ENCODE measurements at regions not wholly inside any gene's neighbourhood (a gene's known extent, or its start where the extent isn't known, plus 50 kb on each side); places are given as distances from the start of the nearest gene placed in this dataset.
A peak's percentile ranks its signal among the peaks of the same experiment; 100 is the strongest.
"Not testable (repeated sequence)": the region's sequence is repeated elsewhere in the genome, so short reads cannot be mapped to it uniquely, and the experiment has no call there.

DNA sequence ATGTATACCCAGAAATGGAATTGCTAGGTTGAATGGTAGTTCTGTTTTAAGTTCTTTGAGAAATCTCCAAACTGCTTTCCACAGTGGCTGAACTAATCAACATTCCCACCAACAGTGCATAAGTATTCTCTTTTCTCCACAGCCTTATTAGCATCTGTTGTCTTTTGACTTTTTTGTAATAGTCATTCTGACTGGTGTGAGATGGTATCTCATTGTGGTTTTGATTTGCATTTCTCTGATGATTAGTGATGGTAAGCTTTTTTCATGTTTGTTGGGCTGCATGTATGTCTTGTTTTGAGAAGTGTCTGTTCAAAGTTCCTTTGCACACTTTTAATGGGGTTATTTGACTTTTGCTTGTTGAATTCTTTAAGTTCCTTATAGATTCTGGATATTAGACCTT lies 52.4 kb upstream of the EHHADH start:
- CTCF ChIA-PET; H3K9me3 ChIP-seq (ENCODE audit: low read length); H3K36me3 ChIP-seq (ENCODE audit: insufficient read depth, low read length); H3K4me3 Mint-ChIP-seq; H3K27me3 Mint-ChIP-seq; H3K27me3 ChIP-seq (ENCODE audit: insufficient read depth, low read length, poor library complexity, severe bottlenecking); POLR2A ChIA-PET; H3K27ac Mint-ChIP-seq; DNase-seq; H3K27ac ChIP-seq (ENCODE audit: low read depth, low read length); H3K4me3 ChIP-seq (ENCODE audit: low read length); H3K4me1 ChIP-seq (ENCODE audit: insufficient read depth, low read length); H3K4me1 Mint-ChIP-seq: not testable (repeated sequence)
- Mint-ChIP-seq H3K36me3 (peaks cover 3 to 46% (median 20%) of the 10 kb centered on the region in 3 donors), H3K9me3 (peaks cover 11 to 18% (median 14%) of the 10 kb centered on the region in 5 donors)

DNA sequence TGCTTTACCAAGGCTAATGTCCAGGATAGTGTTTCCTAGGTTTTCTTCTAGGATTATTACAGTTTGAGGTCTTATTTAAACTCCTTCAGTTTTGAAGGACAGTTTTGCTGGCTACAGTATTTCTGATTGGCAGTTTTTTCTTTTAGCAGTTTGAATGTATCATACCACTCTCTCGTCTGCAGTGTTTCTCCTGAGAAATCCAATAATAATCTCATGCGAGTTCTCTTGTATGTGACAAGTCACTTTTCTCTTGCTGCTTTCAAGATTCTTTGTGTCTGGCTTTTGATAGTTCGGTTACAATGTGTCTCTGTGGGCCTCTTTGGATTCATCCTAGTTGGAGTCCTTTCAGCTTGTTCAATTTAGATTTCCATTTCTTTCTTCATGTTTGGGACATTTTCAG lies 53.0 kb upstream of the EHHADH start:
- Histone ChIP-seq H3K36me3 (ENCODE audit: insufficient read depth, low read length) (no peaks in the 10 kb centered on the region), H3K4me1 (ENCODE audit: insufficient read depth, low read length) (no peaks in the 10 kb centered on the region), H3K4me3 (ENCODE audit: low read length) (no peak overlapping the region), H3K27ac (ENCODE audit: low read depth, low read length) (no peak overlapping the region), H3K9me3 (ENCODE audit: low read length) (no peaks in the 10 kb centered on the region), H3K27me3 (ENCODE audit: insufficient read depth, low read length, poor library complexity, severe bottlenecking) (no peaks in the 10 kb centered on the region)
- CTCF ChIA-PET = no interaction called here
- Mint-ChIP-seq H3K27me3 (peaks cover 2 to 3% of the 10 kb centered on the region in 2 donors), H3K9me3 (peaks cover 11 to 18% (median 14%) of the 10 kb centered on the region in 5 donors), H3K4me1 (no peaks in the 10 kb centered on the region), H3K36me3 (peaks cover 3 to 46% (median 20%) of the 10 kb centered on the region in 3 donors), H3K4me3 (no peak overlapping the region), H3K27ac (no peak overlapping the region)
- POLR2A ChIA-PET = no interaction called here
- DNase-seq = no peak

DNA sequence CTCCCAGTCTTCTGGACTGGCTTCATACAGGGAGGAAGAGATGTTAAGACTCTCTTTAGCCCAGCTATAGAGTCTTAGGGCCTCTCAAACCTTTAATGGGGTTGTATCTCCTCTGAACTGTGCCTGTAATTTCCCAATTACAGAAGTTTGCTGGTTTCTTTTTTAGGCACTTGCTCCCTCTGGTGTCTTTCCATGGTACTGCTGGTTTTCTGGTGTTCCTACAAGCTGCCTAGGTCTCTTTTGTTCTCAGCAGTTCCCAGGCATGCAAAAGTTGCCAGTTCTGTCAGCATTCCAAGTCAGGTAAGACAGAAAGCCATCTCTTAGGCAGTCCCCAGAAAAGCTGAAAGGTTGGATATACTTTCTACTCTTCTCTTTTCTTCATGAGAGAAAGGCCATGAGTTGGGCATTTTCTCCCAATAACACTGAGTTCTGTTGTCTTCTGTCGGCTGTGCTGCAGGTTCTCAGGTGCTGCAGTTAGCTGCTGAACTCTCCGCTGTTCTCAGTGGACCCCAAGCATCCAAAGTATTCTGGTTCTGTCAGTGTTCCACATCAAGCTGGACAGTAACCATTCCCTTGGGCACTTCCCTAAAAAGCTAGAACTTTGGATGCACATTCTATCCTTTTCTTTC lies 54.4 kb upstream of the EHHADH start:
- no peaks in the 10 kb centered on the region for H3K27me3 ChIP-seq (ENCODE audit: insufficient read depth, low read length, poor library complexity, severe bottlenecking)
- Mint-ChIP-seq H3K27ac (no peak overlapping the region), H3K4me3 (no peak overlapping the region), H3K4me1 (no peaks in the 10 kb centered on the region), H3K27me3 (peaks cover 2 to 3% of the 10 kb centered on the region in 2 donors), H3K9me3 (peaks cover 11 to 18% (median 14%) of the 10 kb centered on the region in 5 donors), H3K36me3 (peaks cover 3 to 46% (median 20%) of the 10 kb centered on the region in 3 donors)
- ChIA-PET POLR2A (no interaction called here), CTCF (interaction anchor here (0.7 to 1.5 kb wide), 5 partner anchors 14 to 152 kb away, joined by 3 read pairs; no protein-coding TSS in a partner anchor)
- H3K27ac ChIP-seq (ENCODE audit: low read depth, low read length) = no peak overlapping the region
- no peaks in the 10 kb centered on the region for H3K9me3 ChIP-seq (ENCODE audit: low read length)
- H3K36me3 ChIP-seq (ENCODE audit: insufficient read depth, low read length) = no peaks in the 10 kb centered on the region
- DNase-seq = peak in 3 of 5 donors; percentile 7 to 17 (median 8)
- H3K4me3 ChIP-seq (ENCODE audit: low read length) = no peak overlapping the region
- no peaks in the 10 kb centered on the region for H3K4me1 ChIP-seq (ENCODE audit: insufficient read depth, low read length)

DNA sequence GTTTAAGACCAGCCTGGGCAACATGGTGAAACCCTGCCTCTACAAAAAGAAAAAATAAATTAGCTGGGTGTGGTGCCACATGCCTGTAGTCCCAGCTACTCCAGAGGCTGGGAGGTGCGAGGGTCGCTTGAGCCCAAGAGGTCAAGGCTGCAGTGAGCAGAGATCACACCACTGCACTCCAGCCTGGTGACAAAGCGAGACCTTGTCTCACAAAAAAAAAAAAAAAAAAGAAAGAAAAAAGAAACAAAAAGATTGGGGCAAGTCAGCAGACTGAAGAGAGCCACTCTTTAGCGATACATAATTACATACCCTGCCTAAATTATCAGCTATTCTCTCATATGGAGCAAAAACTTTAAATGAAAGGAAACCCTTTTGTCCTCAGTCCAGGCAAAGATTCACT lies 53.6 kb upstream of the MAP3K13 start:
- H3K4me1 ChIP-seq (ENCODE audit: insufficient read depth, low read length) = no peaks in the 10 kb centered on the region
- Mint-ChIP-seq H3K27ac (no peak overlapping the region), H3K4me1 (no peaks in the 10 kb centered on the region), H3K4me3 (no peak overlapping the region), H3K36me3 (peaks cover 3 to 46% (median 20%) of the 10 kb centered on the region in 3 donors), H3K9me3 (peaks cover 11 to 18% (median 14%) of the 10 kb centered on the region in 5 donors), H3K27me3 (peaks cover 3 to 6% of the 10 kb centered on the region in 2 donors)
- DNase-seq = no peak
- H3K4me3 ChIP-seq (ENCODE audit: low read length) = no peak overlapping the region
- H3K36me3 ChIP-seq (ENCODE audit: insufficient read depth, low read length) = no peaks in the 10 kb centered on the region
- no peak overlapping the region for H3K27ac ChIP-seq (ENCODE audit: low read depth, low read length)
- no peaks in the 10 kb centered on the region for H3K9me3 ChIP-seq (ENCODE audit: low read length)
- no peaks in the 10 kb centered on the region for H3K27me3 ChIP-seq (ENCODE audit: insufficient read depth, low read length, poor library complexity, severe bottlenecking)
- ChIA-PET POLR2A (no interaction called here), CTCF (no interaction called here)

DNA sequence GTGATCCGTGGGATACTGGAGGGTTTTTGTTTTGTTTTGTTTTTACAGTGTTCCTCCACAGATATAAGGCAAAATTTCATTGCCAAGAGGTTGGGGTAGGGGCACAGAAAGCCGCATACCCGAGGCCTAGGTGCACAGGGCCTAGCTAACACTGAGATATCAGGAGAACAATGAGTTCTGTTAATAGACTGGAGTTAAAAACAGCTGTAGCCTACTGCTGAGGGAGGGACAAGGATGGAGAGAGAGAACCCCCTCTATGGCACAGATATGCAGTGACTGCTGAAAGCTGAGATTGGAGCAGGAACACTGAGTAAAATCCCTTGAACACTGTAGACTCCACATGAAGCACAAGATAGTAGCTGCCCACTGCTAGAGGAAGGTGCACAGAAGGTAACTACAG lies 53.1 kb upstream of the MAP3K13 start:
- POLR2A ChIA-PET = no interaction called here
- no peak overlapping the region for H3K4me3 ChIP-seq (ENCODE audit: low read length)
- no peak overlapping the region for H3K27ac Mint-ChIP-seq
- DNase-seq = no peak
- H3K27me3 ChIP-seq (ENCODE audit: insufficient read depth, low read length, poor library complexity, severe bottlenecking) = no peaks in the 10 kb centered on the region
- H3K4me3 Mint-ChIP-seq = no peak overlapping the region
- no peak overlapping the region for H3K27ac ChIP-seq (ENCODE audit: low read depth, low read length)
- no peaks in the 10 kb centered on the region for H3K4me1 ChIP-seq (ENCODE audit: insufficient read depth, low read length)
- CTCF ChIA-PET = no interaction called here
- H3K27me3 Mint-ChIP-seq = peaks cover 3 to 6% of the 10 kb centered on the region in 2 donors
- no peaks in the 10 kb centered on the region for H3K9me3 ChIP-seq (ENCODE audit: low read length)
- H3K9me3 Mint-ChIP-seq = peaks cover 11 to 18% (median 14%) of the 10 kb centered on the region in 5 donors
- H3K4me1 Mint-ChIP-seq = no peaks in the 10 kb centered on the region
- H3K36me3 ChIP-seq (ENCODE audit: insufficient read depth, low read length) = no peaks in the 10 kb centered on the region
- H3K36me3 Mint-ChIP-seq = peaks cover 3 to 44% (median 20%) of the 10 kb centered on the region in 3 donors

DNA sequence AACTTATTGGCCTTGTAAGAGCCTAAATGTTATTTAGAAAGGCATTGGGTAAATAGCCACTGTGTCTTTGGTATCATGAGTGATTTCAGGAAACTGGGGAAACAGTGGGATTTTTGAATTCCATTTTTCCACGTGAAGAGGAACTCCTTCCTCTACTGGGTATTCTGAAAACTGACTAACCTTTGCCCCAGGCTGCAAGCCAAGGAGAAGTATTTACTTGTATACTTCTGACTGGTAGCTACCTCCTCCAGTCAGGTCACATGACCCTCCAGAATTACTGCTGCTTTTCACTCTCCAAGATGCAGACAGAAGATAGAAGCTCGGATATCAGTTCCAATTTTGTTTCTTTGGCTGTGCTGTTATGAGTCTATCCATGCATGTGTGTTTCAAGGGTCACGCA lies 50.9 kb upstream of the MAP3K13 start:
- DNase-seq = no peak
- Histone ChIP-seq H3K9me3 (ENCODE audit: low read length) (no peaks in the 10 kb centered on the region), H3K36me3 (ENCODE audit: insufficient read depth, low read length) (no peaks in the 10 kb centered on the region), H3K4me1 (ENCODE audit: insufficient read depth, low read length) (no peaks in the 10 kb centered on the region), H3K27ac (ENCODE audit: low read depth, low read length) (no peak overlapping the region), H3K27me3 (ENCODE audit: insufficient read depth, low read length, poor library complexity, severe bottlenecking) (no peaks in the 10 kb centered on the region), H3K4me3 (ENCODE audit: low read length) (no peak overlapping the region)
- no peak overlapping the region for H3K27ac Mint-ChIP-seq
- no peak overlapping the region for H3K4me3 Mint-ChIP-seq
- CTCF ChIA-PET = no interaction called here
- H3K36me3 Mint-ChIP-seq = peaks cover 3 to 26% (median 8%) of the 10 kb centered on the region in 3 donors
- POLR2A ChIA-PET = no interaction called here
- peaks cover 0 to 1% (median under 1%) of the 10 kb centered on the region in 3 donors for H3K4me1 Mint-ChIP-seq
- peaks cover 3 to 6% of the 10 kb centered on the region in 2 donors for H3K27me3 Mint-ChIP-seq
- H3K9me3 Mint-ChIP-seq = peaks cover 9 to 16% (median 12%) of the 10 kb centered on the region in 5 donors

All from CD8-positive, alpha-beta memory T cell (primary cell).